HG02642 (cell line): ENCODE measurements at regions not wholly inside any gene's neighbourhood (a gene's known extent, or its start where the extent isn't known, plus 50 kb on each side); places are given as distances from the start of the nearest gene placed in this dataset.
"Not testable (repeated sequence)": the region's sequence is repeated elsewhere in the genome, so short reads cannot be mapped to it uniquely, and the experiment has no call there.

Experiments used
- ATAC-seq: cut with Tn5 transposase; IDR thresholded peaks from one replicate; pipeline ENCODE4 v1.9.1; 2021; ENCODE audit warnings: mild to moderate bottlenecking; ENCODE audit not compliant: unreplicated experiment, poor library complexity

DNA sequence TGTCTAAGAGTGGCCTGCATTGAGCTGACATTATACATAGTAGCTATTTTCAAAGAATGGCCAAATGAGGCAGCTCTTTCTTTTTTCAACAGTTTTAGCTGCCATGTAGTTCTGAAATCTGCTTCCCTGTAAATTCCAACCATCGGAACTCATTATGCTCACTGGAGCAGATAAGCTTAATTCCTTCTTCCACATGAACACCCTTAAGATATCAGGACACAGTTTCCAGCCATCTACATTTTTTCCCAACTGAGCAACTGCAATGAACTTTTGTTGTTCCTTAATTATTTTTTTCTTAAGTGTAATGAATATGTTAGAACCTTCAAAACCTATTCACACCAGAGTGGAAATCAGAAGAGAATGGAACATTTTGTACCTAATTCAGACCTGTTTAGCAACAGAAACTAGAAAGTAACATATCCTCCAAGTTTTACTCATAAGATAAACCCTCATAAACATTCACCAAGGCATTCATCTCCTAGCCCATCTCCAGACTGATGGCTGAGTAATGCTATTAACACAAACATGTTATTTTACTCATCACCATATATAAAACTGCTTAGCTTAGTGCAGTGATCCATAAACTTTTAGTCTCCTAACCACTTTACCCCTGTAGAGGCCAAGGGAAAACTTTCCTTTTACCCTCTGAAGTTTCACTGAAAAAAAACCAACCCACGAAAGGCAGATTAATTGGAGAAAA lies 296.1 kb upstream of the SYT1 start:
- no peak for ATAC-seq

DNA sequence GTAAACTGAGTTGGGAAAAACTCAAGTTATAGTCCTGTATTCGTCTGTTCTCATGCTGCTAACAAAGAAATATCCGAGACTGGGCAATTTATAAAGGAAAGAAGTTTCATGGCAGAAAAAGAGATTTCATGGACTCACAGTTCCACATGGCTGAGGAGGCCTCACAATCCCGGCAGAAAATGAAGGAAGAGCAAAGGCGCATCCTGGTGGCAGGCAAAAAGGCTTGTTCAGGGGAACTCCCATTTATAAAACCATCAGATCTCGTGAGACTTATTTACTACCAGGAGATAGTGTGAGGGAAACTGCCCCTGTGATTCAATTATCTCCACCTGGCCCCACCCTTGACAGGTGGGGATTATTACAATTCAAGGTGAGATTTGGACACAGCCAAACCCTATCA lies 292.6 kb upstream of the SYT1 start:
- no peak for ATAC-seq

DNA sequence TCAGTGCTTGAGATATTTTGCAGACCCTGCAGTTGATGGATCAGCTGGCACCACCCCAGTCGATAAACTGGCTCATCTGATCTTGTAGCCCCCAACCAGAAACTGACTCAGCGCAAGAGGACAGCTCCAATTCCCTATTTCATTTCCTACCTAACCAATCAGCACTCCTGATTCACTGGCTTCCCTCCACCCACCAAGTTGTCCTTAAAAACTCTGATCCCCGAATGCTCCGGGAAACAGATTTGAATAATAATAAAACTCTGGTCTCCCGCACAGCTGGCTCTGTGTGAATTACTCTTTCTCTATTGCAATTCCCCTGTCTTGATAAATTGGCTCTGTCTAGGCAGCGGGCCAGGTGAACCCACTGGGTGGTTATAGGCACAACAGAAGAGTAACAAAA lies 289.4 kb upstream of the SYT1 start:
- ATAC-seq = not testable (repeated sequence)

DNA sequence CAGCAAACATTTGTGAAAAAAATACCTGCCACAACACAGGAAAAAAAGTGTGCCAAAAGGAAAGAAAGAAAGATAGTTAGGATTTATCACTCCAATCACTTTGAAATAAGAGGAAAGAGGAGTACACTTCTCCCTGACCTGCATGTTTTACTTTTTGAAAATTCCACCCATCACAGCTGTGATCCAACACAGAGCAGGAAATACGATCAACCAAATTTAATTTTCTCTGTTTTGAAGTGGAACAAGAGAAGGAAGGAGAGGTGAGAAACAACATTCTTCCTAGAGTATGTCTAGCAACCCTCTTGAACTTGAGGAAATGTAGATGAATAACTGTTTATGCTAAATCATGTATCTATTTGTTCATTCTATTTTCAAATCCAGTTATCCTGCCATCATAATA lies 284.7 kb upstream of the SYT1 start:
- ATAC-seq = no peak

DNA sequence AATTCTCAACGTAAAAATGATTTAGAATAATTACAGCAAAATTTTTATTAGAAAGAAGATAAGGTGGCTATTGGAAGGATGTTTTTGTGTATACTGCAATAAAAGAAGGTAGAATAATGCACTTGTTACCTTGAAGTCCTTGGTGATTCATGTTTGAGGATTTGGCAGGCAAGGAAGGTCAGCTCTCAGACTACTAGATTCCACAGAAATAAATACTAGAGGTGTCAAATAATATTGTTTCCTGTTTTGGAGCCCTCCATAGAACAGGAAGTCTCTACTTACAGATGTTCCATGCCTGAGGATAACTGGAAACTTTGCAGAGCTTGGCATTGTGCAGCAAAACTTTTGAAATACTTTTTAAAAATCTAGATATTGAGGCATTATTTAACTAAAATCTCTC lies 284.3 kb upstream of the SYT1 start:
- no peak for ATAC-seq

DNA sequence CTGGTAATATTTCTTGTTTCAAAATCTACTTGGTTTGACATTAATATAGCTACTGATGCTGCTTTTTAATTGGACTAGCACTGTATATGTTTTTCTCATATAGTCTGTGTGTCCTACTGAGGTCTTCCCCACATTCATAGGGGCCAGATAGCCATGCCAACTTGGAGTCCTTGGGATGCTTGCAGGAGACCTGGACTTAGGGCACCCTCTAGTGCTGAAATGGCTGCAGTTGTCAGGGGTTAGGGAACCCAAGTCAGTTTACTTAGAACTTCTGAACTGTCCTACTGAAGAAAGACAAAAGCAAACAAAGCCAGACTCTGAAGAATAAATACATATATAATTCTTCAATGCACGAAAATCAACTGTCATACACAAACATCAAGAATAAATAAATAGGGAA lies 279.9 kb upstream of the SYT1 start:
- ATAC-seq = no peak

DNA sequence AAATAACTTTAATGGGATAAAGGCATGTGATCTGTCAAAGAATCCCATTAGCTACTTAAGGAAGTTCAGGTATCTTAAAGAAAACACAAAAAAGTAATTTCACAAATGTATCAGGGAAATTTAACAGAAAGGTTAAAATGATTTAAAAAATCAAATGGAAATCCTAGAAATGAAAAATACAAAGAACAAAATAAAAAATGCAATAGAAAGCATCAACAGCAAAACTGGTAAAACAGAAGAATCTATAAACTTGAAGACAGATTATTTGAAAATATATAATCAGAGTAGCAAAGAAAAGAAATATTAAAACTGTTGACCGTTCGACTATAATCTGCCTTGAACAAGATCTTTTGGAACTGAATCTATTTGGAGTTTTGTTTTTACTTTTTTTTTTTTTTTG lies 279.4 kb upstream of the SYT1 start:
- ATAC-seq = no peak

DNA sequence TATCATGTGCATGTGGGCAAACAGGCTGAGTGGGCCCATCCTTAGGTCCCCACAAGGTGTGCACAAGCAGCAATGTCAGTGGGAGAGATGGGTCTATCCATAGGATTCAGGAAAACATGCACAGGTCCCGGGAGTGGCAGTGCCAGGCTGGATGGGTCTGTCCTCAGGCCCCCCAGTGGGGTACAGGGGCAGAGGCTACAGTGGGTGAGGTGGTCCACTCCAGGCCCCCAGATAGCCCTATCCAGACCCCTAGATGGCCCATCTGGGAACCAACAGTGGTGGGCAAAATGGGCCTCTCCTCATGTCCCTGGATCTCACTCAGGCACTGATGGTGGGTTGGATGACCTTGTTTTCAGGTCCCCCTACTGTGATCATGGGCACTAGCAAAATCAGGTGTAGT lies 277.8 kb upstream of the SYT1 start:
- no peak for ATAC-seq

DNA sequence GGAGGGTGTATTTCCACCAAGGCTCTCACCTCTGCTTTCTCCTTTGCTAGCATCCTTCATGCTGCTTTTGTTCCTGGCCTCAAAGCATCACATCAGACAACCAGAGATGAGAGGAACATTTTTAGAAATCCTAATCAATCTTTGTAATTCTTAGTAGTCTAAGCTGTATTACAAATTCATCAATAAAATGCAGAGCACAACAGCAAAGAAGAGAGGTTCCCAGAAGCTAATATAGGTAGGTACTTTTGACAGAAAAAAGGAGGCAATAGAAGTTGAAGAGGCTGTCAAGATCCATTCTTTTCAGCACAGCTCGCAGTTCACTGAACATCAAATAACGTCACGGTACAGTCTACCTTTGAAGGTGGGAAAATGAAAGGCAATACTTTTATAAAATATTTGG lies 265.2 kb upstream of the SYT1 start:
- no peak for ATAC-seq

DNA sequence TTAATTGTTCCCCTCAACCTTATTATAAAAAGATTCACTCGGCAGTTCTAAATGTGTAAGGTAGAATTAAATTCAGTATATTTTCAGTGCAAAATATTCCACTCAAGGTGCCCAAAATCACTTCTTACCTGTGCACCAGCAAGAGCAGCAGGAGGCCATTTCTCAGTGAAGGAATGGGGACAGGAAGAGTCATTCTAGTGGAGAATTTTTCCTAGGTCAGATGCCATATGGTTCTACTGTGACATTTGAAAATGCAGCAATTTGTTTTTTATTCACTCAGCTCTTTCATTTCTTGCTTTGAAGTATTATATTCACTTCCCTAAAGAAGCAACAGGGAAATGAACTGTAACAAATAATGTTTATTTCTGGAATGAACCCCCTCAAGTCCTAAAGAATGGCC lies 264.0 kb upstream of the SYT1 start:
- no peak for ATAC-seq

DNA sequence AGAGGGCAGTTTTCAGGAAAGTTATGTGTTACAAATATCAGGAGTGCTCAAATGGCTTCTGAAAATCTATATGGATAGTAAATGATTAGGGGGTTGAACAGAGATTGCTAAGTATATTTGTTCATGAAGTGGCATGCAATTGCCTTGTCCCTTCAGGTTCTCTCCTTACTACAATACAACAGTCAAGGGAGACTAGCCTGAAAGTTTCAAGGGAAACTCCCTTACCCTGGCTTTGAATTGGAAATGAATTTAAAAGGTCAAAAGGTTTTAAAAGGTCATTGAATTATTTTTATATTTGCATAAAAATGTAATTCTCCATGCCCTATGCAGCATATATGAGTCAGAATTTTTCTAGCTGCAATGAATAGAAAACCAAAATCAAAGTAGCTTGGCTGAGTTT lies 253.1 kb upstream of the SYT1 start:
- ATAC-seq = no peak

DNA sequence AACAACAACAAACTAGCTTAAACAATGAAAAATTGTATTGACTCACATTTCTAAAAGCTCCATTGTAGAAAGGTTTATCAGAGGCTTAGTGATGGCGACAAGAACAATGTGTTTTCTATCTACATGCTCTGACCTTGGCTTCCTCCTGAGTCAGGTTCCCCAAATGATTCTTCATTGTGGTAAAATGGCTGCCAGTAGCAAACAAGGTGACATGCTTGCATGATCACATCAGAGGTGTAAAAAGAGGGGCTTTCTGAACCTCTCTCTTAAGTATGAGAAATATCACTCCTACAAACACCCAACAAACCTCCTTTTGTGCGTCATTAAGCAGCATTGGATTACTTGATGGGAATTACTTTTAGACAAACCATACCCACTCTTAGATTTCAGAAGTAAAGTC lies 252.4 kb upstream of the SYT1 start:
- ATAC-seq = no peak

DNA sequence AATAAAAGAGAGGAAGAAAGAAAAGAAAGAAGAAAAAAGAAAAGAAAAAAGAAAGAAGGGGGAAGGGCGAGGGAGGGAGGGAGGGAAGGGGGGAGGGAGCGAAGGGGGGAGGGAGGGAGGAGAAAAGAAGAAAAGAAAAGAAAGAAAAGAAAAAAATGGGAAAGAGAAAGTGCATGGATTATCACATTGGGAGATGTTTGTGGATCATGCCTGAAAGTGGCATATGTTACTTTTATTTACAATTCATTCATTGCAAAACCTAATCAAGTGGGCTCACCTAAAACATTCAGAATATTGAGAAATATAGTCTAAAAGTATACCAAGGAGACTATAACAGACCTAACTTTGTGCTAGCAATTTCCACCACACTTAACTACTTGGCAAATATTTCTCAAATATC lies 246.9 kb upstream of the SYT1 start:
- no peak for ATAC-seq

DNA sequence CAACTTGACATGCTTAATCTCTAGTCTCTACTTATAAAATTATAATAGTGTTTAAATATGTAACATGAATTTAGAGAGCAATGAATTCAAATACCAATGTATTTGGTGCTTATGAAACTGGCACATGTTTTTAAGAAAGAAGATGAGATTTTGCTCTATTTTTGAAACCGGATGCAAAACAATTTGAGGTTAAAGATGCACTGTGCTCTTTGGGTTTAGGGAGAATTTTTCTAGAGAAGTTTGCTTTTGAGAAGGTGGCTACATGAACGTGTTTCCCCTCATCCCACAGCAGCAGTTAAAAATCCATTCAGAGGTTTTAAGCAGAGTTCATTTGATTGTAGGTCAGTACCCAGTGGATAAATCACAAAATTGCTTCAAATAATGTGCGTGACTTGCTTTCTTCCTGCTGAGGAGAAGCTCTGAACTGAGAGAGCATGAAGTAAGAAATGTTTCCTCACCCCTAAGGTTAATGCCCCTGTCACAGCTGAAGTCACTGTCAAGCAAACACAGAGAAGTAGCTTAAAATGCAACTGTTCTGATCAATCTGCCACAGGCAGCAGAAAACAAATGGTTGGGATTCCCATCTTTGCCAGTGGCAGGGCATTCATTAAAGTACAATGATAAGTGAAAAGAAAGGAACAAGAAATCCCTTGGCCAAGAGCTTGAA lies 241.9 kb upstream of the SYT1 start:
- ATAC-seq = no peak

DNA sequence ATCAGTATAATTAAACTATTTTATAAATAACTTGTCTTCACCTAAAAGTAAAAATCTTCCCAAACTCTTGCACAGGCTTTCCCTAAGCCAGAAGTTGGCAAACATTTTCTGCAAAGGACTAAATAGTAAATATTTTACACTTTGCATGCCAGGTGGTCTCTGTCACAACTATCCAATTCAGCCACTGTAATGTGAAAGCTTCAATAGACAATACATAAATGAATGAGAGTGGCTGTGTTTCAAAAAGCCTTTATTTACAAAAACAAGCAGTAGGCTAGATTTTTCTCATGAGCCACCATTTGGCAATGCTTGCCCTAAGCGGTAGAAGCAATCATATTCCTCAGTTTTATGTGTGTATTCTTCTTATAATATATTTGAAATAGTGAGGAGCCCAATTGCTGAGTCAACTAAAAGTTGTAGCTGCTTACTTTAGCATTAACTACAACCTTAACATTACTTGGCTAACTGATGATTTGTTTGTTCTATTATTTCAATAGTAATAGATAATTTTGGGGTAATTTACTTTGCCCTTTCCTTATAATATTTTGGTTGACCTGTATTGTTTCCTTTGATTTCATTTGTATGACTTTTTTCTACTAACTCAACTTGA lies 236.0 kb upstream of the SYT1 start:
- ATAC-seq = no peak

DNA sequence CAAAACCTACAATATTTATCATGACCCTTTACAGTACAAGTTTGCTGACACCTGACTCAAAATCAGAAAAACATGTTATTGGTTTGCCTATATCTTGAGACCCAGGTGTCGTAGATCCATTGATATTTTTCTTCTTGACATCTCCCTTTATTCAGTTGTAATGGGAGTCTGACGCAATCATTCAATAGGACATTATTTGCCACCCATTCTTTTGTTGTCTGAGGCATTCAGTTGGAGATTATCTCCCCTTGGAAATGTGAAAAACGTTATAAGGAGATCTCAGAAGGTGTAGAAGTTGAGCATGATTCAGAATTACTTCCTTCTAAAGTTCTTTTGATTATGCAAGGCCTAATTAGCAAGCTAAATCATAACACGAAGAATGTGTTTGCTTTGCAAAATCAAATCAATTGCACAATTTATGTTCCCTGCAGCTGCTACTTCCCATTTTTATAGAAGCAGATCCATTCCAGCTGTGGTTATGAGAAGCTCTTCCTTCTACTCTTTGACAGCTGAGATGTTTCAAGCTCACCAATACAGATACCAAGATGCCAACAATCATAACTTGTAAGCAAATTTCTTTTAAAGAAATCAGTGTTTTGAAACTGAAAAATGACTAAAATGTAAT lies 228.2 kb upstream of the SYT1 start:
- no peak for ATAC-seq

DNA sequence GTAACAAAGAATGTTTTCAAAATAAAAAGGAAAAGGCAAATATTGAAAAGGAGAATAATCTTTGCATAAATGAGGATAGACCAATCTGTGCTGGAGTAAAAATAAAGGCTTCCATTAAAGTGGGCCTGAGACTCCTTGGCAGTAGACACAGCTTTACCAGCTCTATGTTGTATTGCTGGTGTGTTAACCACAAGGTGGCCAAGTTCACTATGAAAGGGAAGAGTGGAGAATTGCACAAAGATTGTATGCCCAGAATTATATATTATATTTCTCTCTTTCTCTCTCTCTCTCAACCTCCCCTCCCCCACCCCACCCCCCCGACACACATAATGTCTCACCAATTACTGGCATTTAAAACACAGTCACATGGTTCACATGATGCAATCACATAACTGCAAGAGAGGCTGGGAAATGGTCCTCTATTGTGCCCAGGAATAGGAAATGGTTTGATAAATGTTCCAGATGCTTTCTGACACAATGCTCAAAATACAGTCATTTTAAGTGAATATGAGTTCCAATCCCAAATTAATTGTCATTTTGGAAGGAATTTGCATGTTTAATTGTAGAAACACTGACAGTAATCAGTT lies 222.6 kb upstream of the SYT1 start:
- ATAC-seq = no peak

DNA sequence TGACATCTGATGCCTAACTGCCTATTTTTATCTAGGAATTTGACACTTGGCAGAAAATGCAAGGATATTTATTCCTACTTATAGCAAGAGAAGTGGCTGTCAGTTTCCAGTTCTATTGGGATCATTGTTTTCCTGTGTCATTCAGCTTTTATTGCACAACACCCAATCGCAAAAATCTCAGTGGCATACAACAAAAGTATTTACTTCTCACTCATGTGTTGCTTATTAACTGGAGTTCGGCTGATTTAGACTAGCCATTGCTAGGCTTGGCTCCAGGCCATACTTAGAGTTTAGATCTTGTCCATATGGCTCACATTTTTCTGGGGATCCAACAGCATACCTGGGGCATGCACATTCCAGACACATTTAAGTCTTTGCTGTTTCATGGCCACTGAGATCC lies 218.6 kb upstream of the SYT1 start:
- no peak for ATAC-seq

DNA sequence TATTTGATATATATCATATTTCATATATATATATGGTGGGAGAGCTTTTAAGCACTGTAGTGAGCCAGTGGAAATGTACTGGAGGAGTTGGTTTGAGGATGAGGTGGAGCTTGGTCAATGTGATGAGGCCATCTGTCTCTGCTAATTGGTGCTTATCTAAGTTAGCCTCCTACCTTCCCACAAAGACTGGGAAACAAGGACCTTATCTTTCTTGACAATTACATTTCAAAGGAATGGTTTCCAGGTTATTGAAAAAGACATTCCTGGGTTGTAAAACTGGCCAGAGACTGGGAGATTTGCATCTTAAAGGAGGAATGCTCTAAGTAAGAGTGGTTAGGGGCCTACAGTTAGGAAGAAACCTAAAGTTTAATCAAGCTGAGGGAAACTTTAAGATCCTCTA lies 212.8 kb upstream of the SYT1 start:
- no peak for ATAC-seq

DNA sequence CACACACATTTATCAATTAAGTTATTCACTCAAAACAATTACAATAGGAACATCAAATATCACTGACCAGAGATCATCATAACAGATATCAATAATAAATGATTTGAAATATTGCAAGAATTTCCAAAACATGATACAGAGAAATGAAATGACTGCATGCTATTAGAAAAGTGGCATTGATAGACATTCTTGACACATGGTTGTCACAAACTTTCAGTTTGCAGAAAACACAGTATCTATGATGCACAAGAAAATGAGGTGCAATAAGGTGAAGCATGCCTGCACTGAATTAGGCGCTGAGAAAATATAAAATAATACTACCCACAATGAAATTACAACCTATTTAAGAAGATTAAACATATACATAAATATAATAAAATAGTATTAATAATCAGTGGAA lies 198.0 kb upstream of the SYT1 start:
- no peak for ATAC-seq

DNA sequence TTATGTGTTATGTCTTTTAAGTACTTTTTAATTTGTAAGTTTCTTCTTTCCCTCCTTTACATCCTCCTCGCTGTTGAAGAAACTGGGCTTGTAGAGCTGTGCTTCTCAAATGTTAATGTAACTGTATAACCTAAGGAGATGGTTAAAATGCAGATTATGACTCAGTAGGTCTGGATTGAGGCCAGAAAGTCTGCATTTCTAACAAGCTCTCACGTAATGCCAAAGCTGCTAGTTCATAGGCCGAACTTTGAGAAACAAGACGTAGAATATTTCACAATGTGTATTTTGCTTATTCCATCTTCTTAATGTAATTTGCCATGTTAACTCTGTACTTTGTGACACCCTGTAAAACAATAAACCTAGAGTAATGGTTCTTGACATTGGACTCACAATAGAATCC lies 193.3 kb upstream of the SYT1 start:
- ATAC-seq = no peak
